HEK293 (cell line): ENCODE measurements at regions not wholly inside any gene's neighbourhood (a gene's known extent, or its start where the extent isn't known, plus 50 kb on each side); places are given as distances from the start of the nearest gene placed in this dataset.

Experiments
- CTCF ChIP-seq: fragments of 450-650 bp; formaldehyde crosslinking; IDR thresholded peaks from 2 replicates; pipeline ENCODE4 v1.5.1; 2016; ENCODE audit warnings: missing biosample characterization, missing genetic modification characterization
- ZNF324 ChIP-seq: fragments of 450-650 bp; formaldehyde crosslinking; IDR thresholded peaks from 2 replicates; pipeline ENCODE4 v1.5.1; 2016; ENCODE audit warnings: missing biosample characterization, missing genetic modification characterization
- ZNF350 ChIP-seq: fragments of 450-650 bp; formaldehyde crosslinking; IDR thresholded peaks from 2 replicates; pipeline ENCODE4 v1.5.0; 2017; ENCODE audit warnings: missing biosample characterization, mild to moderate bottlenecking, missing genetic modification characterization
- ZNF513 ChIP-seq: fragments of 450-650 bp; IDR thresholded peaks from 2 replicates; pipeline ENCODE4 v1.5.1; 2018; ENCODE audit warnings: missing biosample characterization, missing genetic modification characterization
- ZNF792 ChIP-seq: fragments of 450-650 bp; formaldehyde crosslinking; IDR thresholded peaks from 2 replicates; pipeline ENCODE4 v1.5.1; 2016; ENCODE audit warnings: missing biosample characterization, missing genetic modification characterization

- TF ChIP-seq ZNF513 (tag by site-specific recombination) (no peak), ZNF350 (no peak), CTCF (tag by site-specific recombination) (no peak), ZNF792 (tag by site-specific recombination) (no peak), ZNF324 (tag by site-specific recombination) (no peak)
Observed at GRCh38 chr10:128338951-128339350, 212.7 kb upstream of the MKI67 start.
